NCI-H345 treated with DMSO at 0.1 percent for 48 hours (cell line): ENCODE measurements at regions not wholly inside any gene's neighbourhood (a gene's known extent, or its start where the extent isn't known, plus 50 kb on each side); places are given as distances from the start of the nearest gene placed in this dataset.

ENCODE experiments used
- DNase-seq: peaks from one replicate; lab custom pipeline; 2025; ENCODE audit not compliant: unreplicated experiment; lab: John Stamatoyannopoulos, UW

DNA sequence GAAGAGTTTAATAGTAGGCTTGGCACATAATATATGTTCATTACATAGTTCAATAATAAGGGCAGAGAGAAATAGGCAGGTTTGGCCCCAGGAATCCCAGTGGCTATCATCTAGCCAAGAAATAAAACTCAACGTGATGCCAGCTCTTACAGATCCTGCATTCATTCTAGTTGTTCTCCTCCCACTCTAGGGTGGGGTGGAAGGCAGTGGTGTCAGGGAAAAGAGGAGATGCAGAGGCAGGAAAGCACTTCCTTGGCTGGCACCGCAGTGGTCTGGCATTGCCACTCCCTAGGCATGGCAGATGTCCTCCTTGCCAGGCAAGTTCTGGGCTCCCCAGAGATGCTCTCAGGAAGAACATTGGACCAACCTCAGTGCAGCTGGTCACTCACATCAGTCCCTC, 383.6 kb downstream of the GRIN2B start:
- DNase-seq: no peak

GRCh38 chr12:13597166-13597565, 384.2 kb downstream of the GRIN2B start:
- no peak for DNase-seq

GRCh38 chr12:13596714-13597113, 384.7 kb downstream of the GRIN2B start:
- no peak for DNase-seq

- DNase-seq: no peak
Observed at GRCh38 chr12:13595536-13596443, 385.6 kb downstream of the GRIN2B start.

DNA sequence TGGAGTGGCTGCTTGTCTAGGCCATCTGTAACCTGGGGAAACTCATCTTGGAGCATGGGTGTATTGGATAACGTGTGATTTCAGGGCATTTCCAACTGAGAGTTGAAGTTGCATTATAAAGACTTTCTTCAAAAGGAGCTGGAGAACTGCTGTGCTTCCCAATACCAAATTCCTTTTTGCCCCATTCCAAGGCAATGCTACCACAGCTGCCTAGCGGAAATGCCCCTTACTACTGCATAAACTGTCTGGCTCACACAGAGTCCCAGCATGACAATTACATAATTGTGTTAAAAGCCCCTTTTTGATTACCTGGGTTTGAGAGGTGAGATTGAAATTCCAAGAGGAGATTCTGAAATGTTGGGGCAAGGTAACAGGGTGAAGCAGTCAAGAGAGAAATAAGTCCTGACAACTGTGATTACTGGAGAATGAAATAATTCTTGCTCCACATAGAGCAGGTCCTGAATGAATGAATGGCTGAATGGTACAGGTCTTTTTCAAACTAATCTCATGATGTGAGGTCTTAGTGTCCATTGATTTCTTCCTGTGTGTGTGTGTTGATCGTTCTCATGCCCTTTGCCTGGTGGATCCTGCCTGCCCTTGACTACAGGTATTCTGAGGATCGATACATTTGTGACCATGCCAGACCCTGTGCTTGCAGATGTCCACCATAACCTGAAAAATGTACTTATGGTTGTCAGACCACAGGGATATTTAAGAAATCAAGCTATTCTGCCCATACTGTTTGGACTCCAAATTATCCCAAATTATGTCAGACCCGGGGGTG, 386.5 kb downstream of the GRIN2B start:
- no peak for DNase-seq

- no peak for DNase-seq
Observed at GRCh38 chr12:13592063-13592942, 389.1 kb downstream of the GRIN2B start.

- no peak for DNase-seq
Observed at GRCh38 chr12:13591488-13591887, 389.9 kb downstream of the GRIN2B start.

DNA sequence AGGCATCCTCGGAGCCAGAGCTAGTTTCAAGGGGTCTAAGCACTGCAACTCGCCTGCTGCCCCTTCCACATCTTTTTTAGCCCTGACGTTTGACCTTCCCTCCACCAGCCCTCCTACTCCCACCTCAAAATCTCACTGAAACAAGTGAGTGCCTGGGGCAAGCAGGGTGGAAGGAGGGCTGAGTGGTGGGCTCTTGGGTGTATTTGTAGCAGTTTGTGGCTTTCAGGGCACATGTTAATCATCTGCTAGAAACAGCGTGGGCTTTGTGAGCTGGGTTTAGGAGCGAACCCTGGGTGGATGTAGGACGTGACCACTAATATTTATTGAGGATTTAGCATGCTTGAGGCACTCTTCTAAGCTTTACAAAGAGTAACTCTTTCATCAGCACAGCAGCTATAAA, 390.3 kb downstream of the GRIN2B start:
- DNase-seq: no peak

DNA sequence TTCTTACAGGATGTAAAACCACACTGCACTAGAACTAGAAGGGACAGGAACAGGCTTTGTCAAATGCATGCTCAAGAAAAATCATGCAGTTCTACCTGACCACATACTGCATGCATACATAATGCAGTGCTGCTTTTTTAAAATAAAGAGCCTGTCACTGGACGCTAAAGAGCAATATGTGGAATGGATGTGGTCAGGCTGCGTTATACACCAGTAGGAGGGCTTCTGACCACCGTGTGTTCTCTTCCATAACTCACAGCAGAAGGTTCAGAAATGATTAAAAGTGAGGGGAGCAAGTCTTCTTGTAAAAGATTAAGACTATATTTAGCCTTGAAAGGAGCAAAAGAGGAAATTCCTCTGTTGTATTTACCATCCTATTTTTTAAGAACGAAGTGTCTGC, 392.0 kb downstream of the EMP1 start:
- DNase-seq: no peak

- no peak for DNase-seq
Observed at GRCh38 chr12:13587721-13588390, 391.3 kb downstream of the EMP1 start.

- no peak for DNase-seq
Observed at GRCh38 chr12:13586361-13586760, 389.8 kb downstream of the EMP1 start.

- DNase-seq: no peak
Observed at GRCh38 chr12:13584541-13584940, 388.0 kb downstream of the EMP1 start.

GRCh38 chr12:13583630-13584029, 387.1 kb downstream of the EMP1 start:
- no peak for DNase-seq

GRCh38 chr12:13582421-13582820, 385.9 kb downstream of the EMP1 start:
- DNase-seq: no peak

GRCh38 chr12:13581031-13581430, 384.5 kb downstream of the EMP1 start:
- DNase-seq: no peak

GRCh38 chr12:13580206-13580605, 383.7 kb downstream of the EMP1 start:
- DNase-seq: no peak

- DNase-seq: no peak
Observed at GRCh38 chr12:13576935-13577500, 380.5 kb downstream of the EMP1 start.

- no peak for DNase-seq
Observed at GRCh38 chr12:13573698-13574321, 377.3 kb downstream of the EMP1 start.

- no peak for DNase-seq
Observed at GRCh38 chr12:13571035-13571434, 374.5 kb downstream of the EMP1 start.
